Activated naive CD4-positive, alpha-beta T cell (primary cell): ENCODE measurements at regions not wholly inside any gene's neighbourhood (a gene's known extent, or its start where the extent isn't known, plus 50 kb on each side); places are given as distances from the start of the nearest gene placed in this dataset.

Experiments used
- DNase-seq, 4 experiments: peaks; one replicate each; lab custom pipeline; 2025; lab: John Stamatoyannopoulos, UW

DNA sequence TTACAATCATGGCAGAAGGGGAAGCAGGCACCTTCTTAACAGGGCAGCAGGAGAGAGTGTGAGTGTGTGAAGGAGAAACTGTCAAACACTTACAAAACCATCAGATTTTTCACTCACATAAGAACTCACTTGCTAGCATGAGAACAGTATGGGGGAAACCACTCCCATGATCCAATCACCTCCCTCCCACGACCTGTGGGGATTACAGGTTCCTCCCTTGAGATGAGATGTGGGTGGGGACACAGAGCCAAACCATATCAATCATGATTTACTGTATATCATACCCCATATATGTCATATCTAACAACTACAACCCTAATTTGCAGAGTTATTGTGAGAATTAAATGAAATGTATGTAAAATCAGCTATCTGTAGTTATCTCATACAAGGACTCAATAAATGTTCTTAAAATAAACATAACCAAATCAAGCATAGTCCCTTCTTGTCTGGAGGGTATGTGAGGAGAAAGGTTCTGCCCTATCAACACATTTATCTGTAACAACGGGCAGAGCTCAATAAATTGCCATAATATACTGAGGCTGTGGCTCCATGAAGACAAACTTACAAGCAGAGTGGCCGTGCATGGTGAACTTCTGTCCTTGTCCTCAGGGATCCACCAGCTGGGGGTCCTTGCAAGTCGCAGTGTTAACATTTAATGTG lies 504.7 kb downstream of the SOX2 start:
- no peak for DNase-seq

DNA sequence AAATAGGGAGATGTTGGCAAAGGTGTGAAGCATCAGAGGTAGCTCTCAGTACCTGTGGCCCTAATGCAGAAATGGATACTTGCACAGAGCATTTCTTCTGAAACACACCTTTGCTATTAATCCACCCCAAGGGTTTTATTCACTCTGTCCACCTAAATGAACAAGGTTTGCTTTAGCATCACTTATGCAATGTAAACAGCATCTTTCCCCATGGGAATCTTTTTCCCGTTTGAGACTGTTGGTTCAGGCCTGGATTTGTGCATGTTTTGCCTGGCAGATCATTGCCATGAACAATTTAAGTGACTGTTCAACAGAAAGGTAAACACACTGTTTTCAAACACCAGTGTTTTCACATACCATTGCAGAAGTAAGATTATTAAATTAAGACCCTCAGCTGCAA lies 508.3 kb downstream of the SOX2 start:
- no peak for DNase-seq

- no peak for DNase-seq
Measured at GRCh38 chr3:182220471-182220870, 508.7 kb downstream of the SOX2 start.

GRCh38 chr3:182226995-182227394 lies 515.3 kb downstream of the SOX2 start:
- no peak for DNase-seq

GRCh38 chr3:182233405-182233804 lies 521.7 kb downstream of the SOX2 start:
- no peak for DNase-seq

GRCh38 chr3:182233957-182234356 lies 522.2 kb downstream of the SOX2 start:
- DNase-seq = no peak

DNA sequence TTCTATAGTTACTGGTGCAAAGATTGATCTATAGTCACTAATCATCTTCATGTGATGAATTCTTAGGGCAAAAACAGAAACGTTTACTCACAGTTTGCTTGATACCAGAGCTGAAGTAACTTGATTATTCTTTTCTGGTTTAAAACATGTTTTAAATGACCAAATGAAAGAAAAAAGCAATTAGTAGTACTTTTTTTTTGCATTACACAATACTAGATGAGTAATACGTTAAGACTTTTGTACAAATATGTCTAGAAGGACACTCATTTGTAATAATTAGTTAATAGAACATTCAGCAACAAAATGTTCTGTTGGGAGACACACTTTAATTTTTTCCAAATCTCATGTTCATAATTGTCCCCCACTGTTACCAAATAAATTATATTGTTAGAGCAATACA lies 523.2 kb downstream of the SOX2 start:
- no peak for DNase-seq

DNA sequence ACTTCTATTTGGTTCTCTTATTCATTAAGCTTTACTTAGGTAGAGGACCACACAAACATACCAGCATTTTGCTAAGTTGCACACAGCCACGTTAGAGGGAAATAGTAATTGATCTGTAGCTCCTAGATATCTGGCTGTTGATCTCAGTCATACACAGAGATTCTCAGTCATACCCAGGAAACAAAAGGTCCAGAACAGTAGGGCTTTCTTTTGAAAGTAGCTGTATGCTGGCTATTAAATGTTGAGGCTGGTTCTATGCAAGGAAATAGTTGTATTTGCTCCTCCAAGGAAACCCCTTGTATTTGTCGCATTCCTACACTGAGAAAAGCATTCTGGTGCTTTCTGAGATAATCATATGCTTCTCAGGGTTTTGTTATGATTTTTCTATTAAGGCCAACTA lies 523.8 kb downstream of the SOX2 start:
- no peak for DNase-seq

DNA sequence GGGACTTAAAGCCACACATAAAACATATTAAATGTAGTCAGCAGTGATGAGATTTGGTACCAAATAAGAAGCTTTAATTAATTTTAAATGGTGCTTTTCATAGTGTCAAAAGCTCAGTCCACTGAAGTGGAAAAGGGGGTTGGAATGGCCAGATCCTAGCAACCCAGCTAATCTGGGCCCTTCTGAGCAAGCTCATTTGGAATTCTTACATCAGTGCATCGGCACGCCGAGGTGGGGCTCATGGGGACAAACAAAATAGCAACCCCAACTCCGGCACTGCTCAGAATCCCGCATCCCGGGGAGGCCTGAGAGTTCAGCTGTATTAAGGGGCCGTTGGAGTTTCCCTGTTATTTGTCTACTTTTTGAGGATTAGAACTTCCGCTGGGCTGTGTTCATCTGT lies 526.4 kb downstream of the SOX2 start:
- no peak for DNase-seq

- DNase-seq = no peak
Measured at GRCh38 chr3:182239316-182239715, 527.6 kb downstream of the SOX2 start.

DNA sequence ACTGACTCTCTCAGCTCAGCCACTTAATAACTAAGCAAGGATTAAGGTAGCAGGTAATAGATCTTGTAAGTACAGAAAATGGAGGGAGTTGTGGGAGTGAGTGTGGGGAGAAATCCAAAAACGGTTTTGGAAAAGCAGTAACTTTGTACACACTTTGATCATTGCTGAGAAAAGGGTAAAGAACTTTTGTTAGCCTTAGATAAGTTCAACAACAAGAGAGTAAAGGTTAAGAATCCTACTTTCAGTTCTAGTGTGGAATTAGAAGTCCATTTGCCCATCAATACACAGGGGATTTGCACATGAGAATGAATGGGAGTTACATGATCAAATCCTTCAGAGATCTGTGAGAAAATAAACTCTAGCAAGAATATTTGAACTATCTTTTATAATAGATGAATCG lies 528.7 kb downstream of the SOX2 start:
- DNase-seq = no peak

DNA sequence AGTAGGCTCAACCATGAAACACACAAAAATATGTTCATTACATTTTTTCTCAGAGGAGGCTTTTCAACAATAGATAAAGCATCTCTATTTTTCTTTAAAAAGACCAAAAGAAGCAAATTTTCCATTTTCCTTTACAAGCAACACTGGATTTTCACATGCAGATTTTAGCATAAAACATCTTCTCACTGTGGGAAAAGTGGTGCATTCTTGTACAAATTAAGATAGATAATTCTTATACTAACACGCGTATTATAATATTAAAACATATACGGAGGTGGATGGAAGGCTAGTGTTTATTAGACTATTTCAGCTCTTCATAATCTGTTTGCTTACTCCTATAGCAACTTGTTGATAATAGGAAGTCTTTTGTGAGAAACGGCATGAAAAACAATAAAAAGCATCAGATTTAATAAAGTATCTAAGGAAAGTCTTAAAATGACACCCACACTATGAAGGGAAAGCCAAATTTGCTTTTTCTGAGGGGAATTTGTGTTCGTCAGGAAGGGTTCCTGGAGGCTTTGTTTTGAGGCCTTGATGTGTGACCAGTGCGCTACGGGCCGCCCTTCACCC lies 529.6 kb downstream of the SOX2 start:
- no peak for DNase-seq

DNA sequence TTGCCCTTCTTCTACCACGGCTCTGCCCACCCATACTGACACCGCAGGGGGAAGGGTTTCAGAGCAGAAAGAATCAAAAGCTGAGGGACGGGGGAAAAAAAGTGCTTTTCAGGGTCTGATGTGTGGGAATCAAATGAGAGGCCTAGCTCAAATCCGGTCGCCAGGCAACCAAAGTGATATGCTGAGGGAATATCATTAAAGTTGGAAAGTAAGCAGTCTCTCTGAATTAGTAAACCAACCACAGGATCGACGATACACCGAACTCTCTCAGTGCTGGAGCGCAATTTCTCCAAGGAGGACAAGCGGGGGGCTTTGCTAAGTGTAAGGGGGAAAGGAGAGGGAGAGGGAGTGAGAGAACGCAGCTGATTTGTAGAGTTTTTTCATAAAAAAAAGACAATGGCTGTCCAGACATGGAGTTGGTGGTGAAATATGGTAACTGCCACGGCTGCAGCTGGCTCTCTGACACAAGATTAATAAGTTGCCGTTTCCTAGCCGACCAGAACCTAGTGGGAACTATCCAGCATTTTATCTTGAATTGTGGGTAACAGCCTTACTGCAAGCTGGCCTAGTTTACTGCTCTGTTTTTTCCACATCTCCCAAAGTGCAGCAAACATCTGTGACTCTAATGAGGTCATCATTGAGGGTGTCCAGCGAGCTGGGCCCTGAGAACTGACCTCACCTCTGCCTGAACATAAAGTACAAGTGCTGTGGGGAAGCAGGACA lies 530.2 kb downstream of the SOX2 start:
- DNase-seq = no peak

DNA sequence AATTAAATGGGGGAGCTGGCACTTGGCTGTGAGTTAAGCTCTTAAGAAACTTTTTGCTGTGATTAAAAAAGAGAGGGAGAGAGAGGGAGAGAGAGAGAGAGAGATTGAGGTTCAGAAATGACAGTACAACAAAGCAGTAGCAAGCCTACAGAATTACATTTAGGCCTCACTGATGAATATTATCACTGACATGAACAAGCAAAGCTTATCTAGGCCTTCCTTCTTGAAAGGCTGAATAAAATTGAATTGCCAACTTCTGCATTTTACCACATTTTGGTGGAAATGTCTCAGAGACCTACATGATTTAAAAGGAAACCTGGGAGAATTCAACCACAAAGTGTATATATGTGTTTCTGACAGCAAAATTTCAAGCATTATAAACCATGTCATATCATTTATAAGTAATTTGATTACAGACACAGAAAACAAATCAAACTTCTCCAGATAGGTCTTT lies 530.8 kb downstream of the SOX2 start:
- no peak for DNase-seq

DNA sequence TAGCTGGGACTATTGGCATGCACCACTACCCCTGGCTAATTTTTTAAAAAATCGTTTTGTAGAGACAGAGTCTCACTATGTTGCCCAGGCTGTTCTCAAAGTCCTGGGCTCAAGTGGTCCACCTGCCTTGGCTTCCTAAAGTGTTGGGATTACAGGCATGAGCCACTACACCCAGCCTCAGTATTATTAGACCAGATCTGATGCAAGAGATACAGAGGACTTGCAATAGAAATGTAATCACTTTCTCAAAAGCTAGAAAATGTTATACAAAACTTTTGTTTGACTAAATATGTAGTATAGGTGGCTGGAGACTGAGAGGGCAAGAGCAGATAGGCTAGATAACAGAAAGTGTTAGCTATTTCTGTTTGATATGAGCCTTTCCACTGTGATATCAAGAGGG lies 531.9 kb downstream of the SOX2 start:
- DNase-seq = no peak

DNA sequence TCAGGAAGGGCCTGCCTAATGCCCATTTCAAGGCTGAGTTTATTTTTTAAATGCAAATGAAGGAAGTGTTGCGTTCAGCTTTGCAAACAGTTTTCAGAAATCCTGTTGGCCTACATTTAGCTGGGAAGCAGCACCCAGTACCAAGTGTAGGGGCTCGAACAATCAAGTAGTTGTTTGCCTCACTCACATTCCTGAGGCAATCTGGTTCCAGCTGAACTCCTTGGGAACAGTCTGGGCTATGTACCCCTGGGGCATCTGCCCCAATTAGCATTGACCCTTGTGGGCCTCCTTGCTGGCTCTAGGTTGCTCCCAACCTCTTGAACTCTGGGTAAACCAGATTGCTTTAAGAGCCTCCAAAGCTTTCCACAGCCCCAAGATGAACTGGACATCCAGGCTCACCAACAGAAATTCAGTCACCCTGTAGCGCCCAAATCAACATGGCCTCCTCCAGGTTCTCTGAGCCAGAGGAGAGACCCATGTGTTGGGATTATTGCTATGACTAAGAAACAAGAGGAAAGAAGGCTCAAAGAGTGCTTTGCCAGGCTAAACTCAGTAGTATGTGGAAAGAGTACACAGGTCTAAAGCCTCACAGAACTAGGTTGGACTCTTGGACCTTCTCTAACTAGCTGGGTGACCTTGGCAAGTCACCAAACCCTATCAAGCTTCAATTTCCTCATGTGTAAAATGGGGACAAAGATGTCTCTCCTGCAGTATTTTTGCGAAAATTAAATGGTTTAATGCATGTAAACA lies 532.7 kb downstream of the SOX2 start:
- no peak for DNase-seq

- DNase-seq = no peak
Measured at GRCh38 chr3:182245059-182245458, 533.3 kb downstream of the SOX2 start.

DNA sequence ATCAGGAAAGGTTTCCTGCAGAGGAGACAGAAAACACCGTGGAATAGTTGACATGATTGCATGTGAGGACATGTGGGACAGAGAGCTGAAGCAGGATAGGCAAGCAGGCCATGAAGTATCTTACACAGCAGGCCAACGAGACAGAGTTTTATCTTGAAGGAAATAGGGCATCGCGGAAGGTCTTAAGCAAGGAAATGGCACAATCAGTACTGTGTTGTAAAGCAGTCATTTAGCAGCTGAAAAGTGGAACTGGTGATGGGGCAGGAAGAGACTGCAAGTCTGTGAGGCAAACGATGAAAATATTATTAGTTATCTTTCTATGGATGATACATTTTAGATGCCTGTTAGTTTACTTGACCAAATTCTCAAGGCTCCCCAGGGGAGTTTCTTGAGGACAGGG lies 535.1 kb downstream of the SOX2 start:
- DNase-seq = no peak

- no peak for DNase-seq
Measured at GRCh38 chr3:182248349-182248880, 536.7 kb downstream of the SOX2 start.

DNA sequence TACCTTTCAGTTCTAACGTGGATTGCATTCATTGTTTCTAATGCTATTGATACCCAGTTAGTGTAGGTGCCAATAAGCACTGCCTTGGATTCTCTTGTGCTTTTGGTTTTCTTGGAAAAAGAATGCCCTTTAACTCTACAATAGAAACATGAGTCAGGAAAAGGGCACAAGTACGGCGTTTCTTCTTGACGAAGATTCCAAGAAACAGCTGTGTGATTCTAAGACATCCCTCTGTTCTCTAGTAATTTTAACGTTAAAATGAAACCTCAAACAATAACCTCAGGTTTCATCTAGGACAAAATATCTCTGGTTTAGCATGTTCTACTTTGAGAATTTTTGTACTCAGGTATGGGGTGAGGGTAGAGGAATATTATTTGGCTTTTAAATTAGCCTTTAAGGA lies 540.5 kb upstream of the ATP11B start:
- no peak for DNase-seq

DNA sequence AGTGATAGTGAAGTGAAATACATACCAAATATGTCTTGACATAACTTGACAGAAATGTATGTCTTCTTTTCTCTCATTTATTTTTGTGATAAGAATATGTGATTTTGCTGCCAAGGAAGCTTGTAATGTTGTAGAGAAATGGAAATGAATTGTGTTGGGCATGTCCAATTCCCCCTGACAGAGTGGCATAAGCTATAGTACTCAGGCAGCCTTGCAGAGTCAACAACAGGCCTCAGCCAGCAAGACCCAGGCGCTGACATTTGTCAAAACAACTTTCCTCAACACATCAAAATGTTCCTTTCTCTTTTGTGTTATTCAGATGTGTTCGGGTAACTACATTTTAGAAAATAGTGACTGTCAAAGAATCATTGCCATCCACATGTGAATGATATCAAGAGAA lies 538.1 kb upstream of the ATP11B start:
- DNase-seq = no peak

GRCh38 chr3:182257361-182257760 lies 535.9 kb upstream of the ATP11B start:
- DNase-seq = no peak
